IMR-90 (cell line): ENCODE measurements at regions not wholly inside any gene's neighbourhood (a gene's known extent, or its start where the extent isn't known, plus 50 kb on each side); places are given as distances from the start of the nearest gene placed in this dataset.
A peak's percentile ranks its signal among the peaks of the same experiment; 100 is the strongest.

Source experiments
- ATAC-seq: fragments of 200-7000 bp; cut with Tn5 transposase; 2 replicates; pipeline ENCODE4 v1.9.1; 2020; ENCODE audit warnings: low read depth, mild to moderate bottlenecking, moderate library complexity
- BruUV-seq: library from RNA; stranded (reverse); fragments of 400-500 nt; replicated peaks from 2 replicates; lab custom pipeline; 2021; lab: Mats Ljungman, UMichigan
- CTCF ChIA-PET: fragments of 300-600 bp; formaldehyde crosslinking; extraction: SDS; loops from one replicate; lab custom pipeline; 2021; ENCODE audit warnings: antibody characterized with exemption; lab: Yijun Ruan, JAX
- POLR2A ChIA-PET: fragments of 300-600 bp; sonication (Branson Sonifier 250); formaldehyde crosslinking; loops from one replicate; lab custom pipeline; 2022; ENCODE audit warnings: antibody characterized with exemption; ENCODE audit not compliant: unreplicated experiment; lab: Charles Lee
- DNase-seq: peaks from one replicate; pipeline ENCODE4 v3.0.0; 2013
- H2AFZ ChIP-seq: replicated peaks from 2 replicates; pipeline ENCODE3; 2013; ENCODE audit warnings: low read length, mild to moderate bottlenecking; ENCODE audit not compliant: poor library complexity
- H2AK5ac ChIP-seq: 2 replicates; pipeline ENCODE4 v1.6.1; 2013; ENCODE audit warnings: low read depth, low read length, inconsistent platforms
- H2AK9ac ChIP-seq: replicated peaks from 2 replicates; pipeline ENCODE3; 2013; ENCODE audit warnings: mild to moderate bottlenecking, low read depth, low read length, moderate library complexity; ENCODE audit not compliant: poor library complexity
- H2BK120ac ChIP-seq: 2 replicates; pipeline ENCODE4 v1.6.1; 2013; ENCODE audit warnings: low read depth, low read length, inconsistent platforms
- H2BK15ac ChIP-seq: 3 replicates; pipeline ENCODE4 v1.6.1; 2013; ENCODE audit warnings: low read depth, low read length, inconsistent platforms
- H2BK20ac ChIP-seq: 2 replicates; pipeline ENCODE4 v1.6.1; 2013; ENCODE audit warnings: low read depth, mild to moderate bottlenecking, inconsistent platforms, low read length, moderate library complexity
- H2BK5ac ChIP-seq: 2 replicates; pipeline ENCODE4 v1.6.1; 2013; ENCODE audit warnings: mild to moderate bottlenecking, low read depth, low read length, inconsistent platforms; ENCODE audit not compliant: poor library complexity, severe bottlenecking
- H3K14ac ChIP-seq: replicated peaks from 2 replicates; pipeline ENCODE4 v1.6.1; 2013; ENCODE audit warnings: low read depth, low read length, inconsistent platforms
- H3K18ac ChIP-seq: 2 replicates; pipeline ENCODE4 v1.6.1; 2013; ENCODE audit warnings: low read depth, low read length, control low read depth
- H3K23ac ChIP-seq: 2 replicates; pipeline ENCODE4 v1.6.1; 2013; ENCODE audit warnings: low read depth, low read length, inconsistent platforms
- H3K27ac ChIP-seq: 2 replicates; pipeline ENCODE4 v1.5.1; 2013; ENCODE audit warnings: mild to moderate bottlenecking, control low read depth, low read length; ENCODE audit not compliant: insufficient read depth
- H3K27me3 ChIP-seq: 2 replicates; pipeline ENCODE4 v1.6.1; 2013; ENCODE audit warnings: low read length; ENCODE audit not compliant: control insufficient read depth, insufficient read depth
- H3K36me3 ChIP-seq: 2 replicates; pipeline ENCODE4 v1.6.1; 2013; ENCODE audit warnings: low read length, mixed read lengths; ENCODE audit not compliant: control insufficient read depth, insufficient read depth
- H3K4ac ChIP-seq: 2 replicates; pipeline ENCODE4 v1.6.1; 2013; ENCODE audit warnings: low read depth, low read length, inconsistent platforms
- H3K4me1 ChIP-seq: 2 replicates; pipeline ENCODE4 v1.6.1; 2013; ENCODE audit warnings: low read length, mixed read lengths; ENCODE audit not compliant: control insufficient read depth, insufficient read depth
- H3K4me2 ChIP-seq: 2 replicates; pipeline ENCODE4 v1.6.1; 2013; ENCODE audit warnings: low read depth, mild to moderate bottlenecking, control low read depth, low read length, moderate library complexity
- H3K4me3 ChIP-seq: 2 replicates; pipeline ENCODE4 v1.5.1; 2013; ENCODE audit warnings: low read depth, mild to moderate bottlenecking, control low read depth, low read length, moderate library complexity; ENCODE audit not compliant: insufficient read depth
- H3K56ac ChIP-seq: 2 replicates; pipeline ENCODE4 v1.6.1; 2013; ENCODE audit warnings: low read length, inconsistent platforms; ENCODE audit not compliant: insufficient read depth; ENCODE audit errors: extremely low read depth
- H3K79me1 ChIP-seq, 2 experiments: 2 replicates each; pipeline ENCODE4 v1.6.1; 2013; ENCODE audit warnings: low read length in 2 of 2, inconsistent platforms in 1 of 2, low read depth in 1 of 2
- H3K9ac ChIP-seq: 2 replicates; pipeline ENCODE4 v1.6.1; 2013; ENCODE audit warnings: low read depth, low read length, control low read depth
- H3K9me1 ChIP-seq: 2 replicates; pipeline ENCODE4 v1.6.1; 2013; ENCODE audit warnings: low read length, inconsistent platforms; ENCODE audit not compliant: insufficient read depth
- H3K9me3 ChIP-seq: 2 replicates; pipeline ENCODE4 v1.6.1; 2013; ENCODE audit warnings: low read length; ENCODE audit not compliant: control insufficient read depth, insufficient read depth
- H4K20me1 ChIP-seq: 2 replicates; pipeline ENCODE4 v1.6.1; 2013; ENCODE audit warnings: low read length, inconsistent platforms; ENCODE audit not compliant: insufficient read depth
- H4K5ac ChIP-seq: 2 replicates; pipeline ENCODE4 v1.6.1; 2013; ENCODE audit warnings: mild to moderate bottlenecking, low read depth, low read length, control low read depth
- H4K8ac ChIP-seq, 2 experiments: 2 replicates each; pipeline ENCODE4 v1.6.1; 2013; ENCODE audit warnings: low read depth in 2 of 2, low read length in 2 of 2, control low read depth in 1 of 2, inconsistent platforms in 1 of 2
- H4K91ac ChIP-seq: 2 replicates; pipeline ENCODE4 v1.6.1; 2013; ENCODE audit warnings: low read depth, low read length, inconsistent platforms; ENCODE audit not compliant: insufficient read depth
- FOS ChIP-seq: fragments of 150-350 bp; IDR thresholded peaks from 2 replicates; pipeline ENCODE4 v1.6.1; 2016; ENCODE audit warnings: low read depth, low read length
- MXI1 ChIP-seq: IDR thresholded peaks from 2 replicates; pipeline ENCODE4 v1.6.1; 2012; ENCODE audit warnings: low read depth, mild to moderate bottlenecking, low read length, moderate library complexity, borderline replicate concordance
- NFE2L2 ChIP-seq: fragments of 150-350 bp; IDR thresholded peaks from 2 replicates; pipeline ENCODE4 v1.6.1; 2016; ENCODE audit warnings: low read depth, mild to moderate bottlenecking, low read length
- SMC3 ChIP-seq: fragments of 150-350 bp; IDR thresholded peaks from 2 replicates; pipeline ENCODE4 v1.6.1; 2016; ENCODE audit warnings: low read depth, mild to moderate bottlenecking, antibody characterized with exemption, low read length, moderate library complexity
- USF2 ChIP-seq: fragments of 150-350 bp; IDR thresholded peaks from 2 replicates; pipeline ENCODE4 v1.6.1; 2017; ENCODE audit warnings: mild to moderate bottlenecking, antibody characterized with exemption, low read length, low read depth
- WGBS, 2 experiments: methylation state at CpG; one replicate each; pipeline versions ENCODE4 v1.1.5 to v1.1.7; 2013; ENCODE audit warnings: missing lambda C conversion rate in 2 of 2; ENCODE audit not compliant: insufficient read length in 1 of 2; ENCODE audit errors: extremely low coverage in 2 of 2; 5-methylcytosine and 5-hydroxymethylcytosine counted together
- dilution Hi-C: fragments of 300-500 bp; cut with HindIII; formaldehyde crosslinking; loops from one replicate; pipeline ENCODE4 v1.14.3; 2018; ENCODE audit warnings: low sequenced_read_pairs; ENCODE audit not compliant: unreplicated experiment
- in situ Hi-C: fragments of 300-500 bp; cut with MboI; formaldehyde crosslinking; loops from 3 replicates; pipeline ENCODE4 v1.14.3; 2019; ENCODE audit warnings: low sequenced_read_pairs, inconsistent platforms, mixed read lengths
- intact Hi-C: fragments of 100-400 bp; cut with micrococcal nuclease; formaldehyde crosslinking; loops from 2 replicates; pipeline ENCODE4 v1.10.0; 2022

GRCh38 chr2:172339371-172340010, 87.9 kb upstream of the ITGA6 start:
- H2BK5ac ChIP-seq: no peak overlapping the region
- H3K4me1 ChIP-seq: peaks cover 9% of the 10 kb centered on the region
- H3K4me2 ChIP-seq: peak overlapping the region; percentile 100
- peak overlapping the region; percentile 17; the same call in 1 of the 2 replicates for H3K14ac ChIP-seq
- peak overlapping the region; percentile 20; the same call in 1 of the 2 replicates for H2BK120ac ChIP-seq
- no peak overlapping the region for H3K18ac ChIP-seq
- H3K27me3 ChIP-seq: no peaks in the 10 kb centered on the region
- no peak overlapping the region for H4K5ac ChIP-seq
- H2AFZ ChIP-seq: peak overlapping the region; percentile 88
- H2AK9ac ChIP-seq: peak overlapping the region; percentile 65
- H3K4me3 ChIP-seq: no peak overlapping the region
- no peaks in the 10 kb centered on the region for H4K20me1 ChIP-seq
- H3K36me3 ChIP-seq: no peaks in the 10 kb centered on the region
- no peak overlapping the region for H4K91ac ChIP-seq
- in situ Hi-C loops: no loop called here
- no TSS peak for BruUV-seq
- intact Hi-C loops: loop anchor here (5.0 kb wide), 1 partner anchor 123 kb away; no protein-coding TSS in a partner anchor
- peak overlapping the region in 1 of 2 experiments; percentile 44; a peak in 3 of 4 replicates for H4K8ac ChIP-seq
- no peak overlapping the region for H3K9ac ChIP-seq
- WGBS, 2 experiments: 8% methylated on average over 2 of the region's 6 CpGs; no CpG with 5 or more reads in 1 of the 2 experiments
- POLR2A ChIA-PET: no interaction called here
- peaks cover 2% of the 10 kb centered on the region; the same call in 1 of the 2 replicates for H3K9me1 ChIP-seq
- H3K56ac ChIP-seq: no peak overlapping the region
- H3K23ac ChIP-seq: peak overlapping the region; percentile 54; the same call in 1 of the 2 replicates
- H3K27ac ChIP-seq: no peak overlapping the region
- peaks cover 6% of the 10 kb centered on the region for H3K9me3 ChIP-seq
- no peak overlapping the region for H2BK15ac ChIP-seq
- TF ChIP-seq MXI1 (no peak), USF2 (peak; percentile 62; the same call in 1 of the 2 replicates), NFE2L2 (no peak), SMC3 (no peak), FOS (no peak)
- H3K79me1 ChIP-seq: no peaks in the 10 kb centered on the region
- H2AK5ac ChIP-seq: no peak overlapping the region
- peak overlapping the region; percentile 43 for H3K4ac ChIP-seq
- H2BK20ac ChIP-seq: no peak overlapping the region; the same call in 1 of the 2 replicates
- ATAC-seq (peak; percentile 66), DNase-seq (peak; percentile 29)
- CTCF ChIA-PET: interaction anchor here (0.6 kb wide), 2 partner anchors 97 to 122 kb away, joined by 3 to 4 read pairs; no protein-coding TSS in a partner anchor
- dilution Hi-C loops: no loop called here
